Liver (tissue), 2 donors: ENCODE measurements at regions not wholly inside any gene's neighbourhood (a gene's known extent, or its start where the extent isn't known, plus 50 kb on each side); places are given as distances from the start of the nearest gene placed in this dataset.

Source experiments
- TF ChIP-seq, protein P1 (sequence below): fragments of 150-350 bp; IDR thresholded peaks from 2 replicates; pipeline ENCODE4 v1.5.1; 2017; ENCODE audit warnings: improper control_type of control experiment, low read depth, low read length; ENCODE audit not compliant: missing input control
- TF ChIP-seq, protein P2 (sequence below): IDR thresholded peaks from 2 replicates; pipeline ENCODE4 v1.6.1; 2016; ENCODE audit warnings: antibody characterized with exemption
- donor health status: healthy.

DNA sequence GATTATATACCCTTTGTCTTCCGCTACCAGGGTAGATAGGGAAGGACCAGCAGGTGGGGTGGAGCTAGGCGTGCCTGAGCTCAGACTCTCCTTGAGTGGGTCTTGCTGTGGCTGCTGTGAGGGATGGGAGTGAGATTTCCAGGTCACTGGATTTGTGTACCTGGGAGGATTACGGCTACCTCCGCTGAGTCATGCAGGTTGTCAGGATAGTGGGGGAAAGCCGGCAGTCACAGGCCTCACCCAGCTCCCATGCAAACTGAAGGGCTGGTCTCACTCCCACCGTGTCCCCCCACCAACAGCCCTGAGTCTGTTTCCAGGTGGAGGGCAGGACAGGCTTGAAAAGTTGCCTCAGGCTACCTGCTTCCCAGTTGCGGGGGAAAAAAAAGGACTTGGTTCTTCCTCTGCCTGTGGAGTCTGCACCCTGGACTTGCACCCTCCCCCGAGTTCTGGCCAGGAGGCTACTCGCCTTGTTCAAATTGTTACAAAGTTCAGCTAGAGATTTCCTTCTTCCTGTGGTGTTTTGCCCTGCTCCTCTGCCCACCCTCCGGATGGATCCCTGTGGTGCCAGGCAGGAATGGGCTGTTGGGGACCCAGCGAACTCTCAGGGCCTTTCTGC is 268.3 kb downstream of the VAPA start:
- TF ChIP-seq, protein P1, sequence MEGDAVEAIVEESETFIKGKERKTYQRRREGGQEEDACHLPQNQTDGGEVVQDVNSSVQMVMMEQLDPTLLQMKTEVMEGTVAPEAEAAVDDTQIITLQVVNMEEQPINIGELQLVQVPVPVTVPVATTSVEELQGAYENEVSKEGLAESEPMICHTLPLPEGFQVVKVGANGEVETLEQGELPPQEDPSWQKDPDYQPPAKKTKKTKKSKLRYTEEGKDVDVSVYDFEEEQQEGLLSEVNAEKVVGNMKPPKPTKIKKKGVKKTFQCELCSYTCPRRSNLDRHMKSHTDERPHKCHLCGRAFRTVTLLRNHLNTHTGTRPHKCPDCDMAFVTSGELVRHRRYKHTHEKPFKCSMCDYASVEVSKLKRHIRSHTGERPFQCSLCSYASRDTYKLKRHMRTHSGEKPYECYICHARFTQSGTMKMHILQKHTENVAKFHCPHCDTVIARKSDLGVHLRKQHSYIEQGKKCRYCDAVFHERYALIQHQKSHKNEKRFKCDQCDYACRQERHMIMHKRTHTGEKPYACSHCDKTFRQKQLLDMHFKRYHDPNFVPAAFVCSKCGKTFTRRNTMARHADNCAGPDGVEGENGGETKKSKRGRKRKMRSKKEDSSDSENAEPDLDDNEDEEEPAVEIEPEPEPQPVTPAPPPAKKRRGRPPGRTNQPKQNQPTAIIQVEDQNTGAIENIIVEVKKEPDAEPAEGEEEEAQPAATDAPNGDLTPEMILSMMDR, result no peak
- TF ChIP-seq, protein P2, sequence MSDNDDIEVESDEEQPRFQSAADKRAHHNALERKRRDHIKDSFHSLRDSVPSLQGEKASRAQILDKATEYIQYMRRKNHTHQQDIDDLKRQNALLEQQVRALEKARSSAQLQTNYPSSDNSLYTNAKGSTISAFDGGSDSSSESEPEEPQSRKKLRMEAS, result no peak
